ENCODE measurements at regions not wholly inside any gene's neighbourhood (a gene's known extent, or its start where the extent isn't known, plus 50 kb on each side); places are given as distances from the start of the nearest gene placed in this dataset.

DNA sequence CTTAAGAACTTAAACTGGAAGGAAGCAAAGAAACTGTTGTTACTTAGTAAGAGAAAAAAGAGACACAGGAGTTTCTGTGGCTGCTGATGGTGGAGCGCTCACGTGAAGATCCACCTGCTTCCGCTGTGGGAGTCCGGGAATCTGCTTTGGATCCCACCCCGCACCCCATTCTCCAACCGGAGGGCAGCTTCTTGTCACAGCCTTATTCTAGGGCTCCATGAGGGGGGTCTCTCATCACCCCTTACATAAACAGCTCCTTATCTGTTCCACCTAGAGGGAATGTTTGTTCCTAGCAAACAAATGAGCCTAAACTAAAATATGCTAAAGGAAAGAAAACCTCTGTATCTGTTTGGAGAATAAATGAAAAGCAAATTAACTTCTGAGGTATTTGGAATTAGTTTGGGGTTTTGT lies 280.5 kb downstream of the QKI start (continued):
- TF ChIP-seq, protein P1, sequence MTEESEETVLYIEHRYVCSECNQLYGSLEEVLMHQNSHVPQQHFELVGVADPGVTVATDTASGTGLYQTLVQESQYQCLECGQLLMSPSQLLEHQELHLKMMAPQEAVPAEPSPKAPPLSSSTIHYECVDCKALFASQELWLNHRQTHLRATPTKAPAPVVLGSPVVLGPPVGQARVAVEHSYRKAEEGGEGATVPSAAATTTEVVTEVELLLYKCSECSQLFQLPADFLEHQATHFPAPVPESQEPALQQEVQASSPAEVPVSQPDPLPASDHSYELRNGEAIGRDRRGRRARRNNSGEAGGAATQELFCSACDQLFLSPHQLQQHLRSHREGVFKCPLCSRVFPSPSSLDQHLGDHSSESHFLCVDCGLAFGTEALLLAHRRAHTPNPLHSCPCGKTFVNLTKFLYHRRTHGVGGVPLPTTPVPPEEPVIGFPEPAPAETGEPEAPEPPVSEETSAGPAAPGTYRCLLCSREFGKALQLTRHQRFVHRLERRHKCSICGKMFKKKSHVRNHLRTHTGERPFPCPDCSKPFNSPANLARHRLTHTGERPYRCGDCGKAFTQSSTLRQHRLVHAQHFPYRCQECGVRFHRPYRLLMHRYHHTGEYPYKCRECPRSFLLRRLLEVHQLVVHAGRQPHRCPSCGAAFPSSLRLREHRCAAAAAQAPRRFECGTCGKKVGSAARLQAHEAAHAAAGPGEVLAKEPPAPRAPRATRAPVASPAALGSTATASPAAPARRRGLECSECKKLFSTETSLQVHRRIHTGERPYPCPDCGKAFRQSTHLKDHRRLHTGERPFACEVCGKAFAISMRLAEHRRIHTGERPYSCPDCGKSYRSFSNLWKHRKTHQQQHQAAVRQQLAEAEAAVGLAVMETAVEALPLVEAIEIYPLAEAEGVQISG (CRISPR knock-in tag; IDR thresholded peaks at IDR 0.05): no peak
- TF ChIP-seq, protein P2, sequence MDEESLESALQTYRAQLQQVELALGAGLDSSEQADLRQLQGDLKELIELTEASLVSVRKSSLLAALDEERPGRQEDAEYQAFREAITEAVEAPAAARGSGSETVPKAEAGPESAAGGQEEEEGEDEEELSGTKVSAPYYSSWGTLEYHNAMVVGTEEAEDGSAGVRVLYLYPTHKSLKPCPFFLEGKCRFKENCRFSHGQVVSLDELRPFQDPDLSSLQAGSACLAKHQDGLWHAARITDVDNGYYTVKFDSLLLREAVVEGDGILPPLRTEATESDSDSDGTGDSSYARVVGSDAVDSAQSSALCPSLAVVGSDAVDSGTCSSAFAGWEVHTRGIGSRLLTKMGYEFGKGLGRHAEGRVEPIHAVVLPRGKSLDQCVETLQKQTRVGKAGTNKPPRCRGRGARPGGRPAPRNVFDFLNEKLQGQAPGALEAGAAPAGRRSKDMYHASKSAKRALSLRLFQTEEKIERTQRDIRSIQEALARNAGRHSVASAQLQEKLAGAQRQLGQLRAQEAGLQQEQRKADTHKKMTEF (CRISPR knock-in tag; IDR thresholded peaks at IDR 0.05): peak; percentile 15; the same call in 1 of the 2 replicates
- TF ChIP-seq SAFB2 (CRISPR knock-in tag; IDR thresholded peaks at IDR 0.05; ENCODE audit: borderline replicate concordance, low read depth): no peak
- TF ChIP-seq, protein P3, sequence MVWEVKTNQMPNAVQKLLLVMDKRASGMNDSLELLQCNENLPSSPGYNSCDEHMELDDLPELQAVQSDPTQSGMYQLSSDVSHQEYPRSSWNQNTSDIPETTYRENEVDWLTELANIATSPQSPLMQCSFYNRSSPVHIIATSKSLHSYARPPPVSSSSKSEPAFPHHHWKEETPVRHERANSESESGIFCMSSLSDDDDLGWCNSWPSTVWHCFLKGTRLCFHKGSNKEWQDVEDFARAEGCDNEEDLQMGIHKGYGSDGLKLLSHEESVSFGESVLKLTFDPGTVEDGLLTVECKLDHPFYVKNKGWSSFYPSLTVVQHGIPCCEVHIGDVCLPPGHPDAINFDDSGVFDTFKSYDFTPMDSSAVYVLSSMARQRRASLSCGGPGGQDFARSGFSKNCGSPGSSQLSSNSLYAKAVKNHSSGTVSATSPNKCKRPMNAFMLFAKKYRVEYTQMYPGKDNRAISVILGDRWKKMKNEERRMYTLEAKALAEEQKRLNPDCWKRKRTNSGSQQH (CRISPR knock-in tag; IDR thresholded peaks at IDR 0.05; ENCODE audit: low read depth): no peak
- no peak for TF ChIP-seq ZNF337 (CRISPR knock-in tag; IDR thresholded peaks at IDR 0.05; ENCODE audit: borderline replicate concordance, low read depth)
- TF ChIP-seq ZNF816 (CRISPR knock-in tag; IDR thresholded peaks at IDR 0.05; ENCODE audit: borderline replicate concordance): no peak
- TF ChIP-seq, protein P4, sequence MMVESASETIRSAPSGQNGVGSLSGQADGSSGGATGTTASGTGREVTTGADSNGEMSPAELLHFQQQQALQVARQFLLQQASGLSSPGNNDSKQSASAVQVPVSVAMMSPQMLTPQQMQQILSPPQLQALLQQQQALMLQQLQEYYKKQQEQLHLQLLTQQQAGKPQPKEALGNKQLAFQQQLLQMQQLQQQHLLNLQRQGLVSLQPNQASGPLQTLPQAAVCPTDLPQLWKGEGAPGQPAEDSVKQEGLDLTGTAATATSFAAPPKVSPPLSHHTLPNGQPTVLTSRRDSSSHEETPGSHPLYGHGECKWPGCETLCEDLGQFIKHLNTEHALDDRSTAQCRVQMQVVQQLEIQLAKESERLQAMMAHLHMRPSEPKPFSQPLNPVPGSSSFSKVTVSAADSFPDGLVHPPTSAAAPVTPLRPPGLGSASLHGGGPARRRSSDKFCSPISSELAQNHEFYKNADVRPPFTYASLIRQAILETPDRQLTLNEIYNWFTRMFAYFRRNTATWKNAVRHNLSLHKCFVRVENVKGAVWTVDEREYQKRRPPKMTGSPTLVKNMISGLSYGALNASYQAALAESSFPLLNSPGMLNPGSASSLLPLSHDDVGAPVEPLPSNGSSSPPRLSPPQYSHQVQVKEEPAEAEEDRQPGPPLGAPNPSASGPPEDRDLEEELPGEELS (CRISPR knock-in tag; IDR thresholded peaks at IDR 0.05): no peak
- TF ChIP-seq ZNF709 (CRISPR knock-in tag; IDR thresholded peaks at IDR 0.05): no peak
- TF ChIP-seq SMARCC2 (IDR thresholded peaks at IDR 0.05): no peak
- TF ChIP-seq PAWR (CRISPR knock-in tag; IDR thresholded peaks at IDR 0.05; ENCODE audit: borderline replicate concordance): no peak
- TF ChIP-seq, protein P5, sequence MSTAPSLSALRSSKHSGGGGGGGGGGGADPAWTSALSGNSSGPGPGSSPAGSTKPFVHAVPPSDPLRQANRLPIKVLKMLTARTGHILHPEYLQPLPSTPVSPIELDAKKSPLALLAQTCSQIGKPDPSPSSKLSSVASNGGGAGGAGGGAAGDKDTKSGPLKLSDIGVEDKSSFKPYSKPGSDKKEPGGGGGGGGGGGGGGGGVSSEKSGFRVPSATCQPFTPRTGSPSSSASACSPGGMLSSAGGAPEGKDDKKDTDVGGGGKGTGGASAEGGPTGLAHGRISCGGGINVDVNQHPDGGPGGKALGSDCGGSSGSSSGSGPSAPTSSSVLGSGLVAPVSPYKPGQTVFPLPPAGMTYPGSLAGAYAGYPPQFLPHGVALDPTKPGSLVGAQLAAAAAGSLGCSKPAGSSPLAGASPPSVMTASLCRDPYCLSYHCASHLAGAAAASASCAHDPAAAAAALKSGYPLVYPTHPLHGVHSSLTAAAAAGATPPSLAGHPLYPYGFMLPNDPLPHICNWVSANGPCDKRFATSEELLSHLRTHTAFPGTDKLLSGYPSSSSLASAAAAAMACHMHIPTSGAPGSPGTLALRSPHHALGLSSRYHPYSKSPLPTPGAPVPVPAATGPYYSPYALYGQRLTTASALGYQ (CRISPR knock-in tag; IDR thresholded peaks at IDR 0.05): peak; percentile 70
- no peak for TF ChIP-seq SIX4 (CRISPR knock-in tag; IDR thresholded peaks at IDR 0.05)
- peak; percentile 13; the same call in 1 of the 2 replicates for TF ChIP-seq NCOA2 (CRISPR knock-in tag; IDR thresholded peaks at IDR 0.05)
- TF ChIP-seq, protein P6, sequence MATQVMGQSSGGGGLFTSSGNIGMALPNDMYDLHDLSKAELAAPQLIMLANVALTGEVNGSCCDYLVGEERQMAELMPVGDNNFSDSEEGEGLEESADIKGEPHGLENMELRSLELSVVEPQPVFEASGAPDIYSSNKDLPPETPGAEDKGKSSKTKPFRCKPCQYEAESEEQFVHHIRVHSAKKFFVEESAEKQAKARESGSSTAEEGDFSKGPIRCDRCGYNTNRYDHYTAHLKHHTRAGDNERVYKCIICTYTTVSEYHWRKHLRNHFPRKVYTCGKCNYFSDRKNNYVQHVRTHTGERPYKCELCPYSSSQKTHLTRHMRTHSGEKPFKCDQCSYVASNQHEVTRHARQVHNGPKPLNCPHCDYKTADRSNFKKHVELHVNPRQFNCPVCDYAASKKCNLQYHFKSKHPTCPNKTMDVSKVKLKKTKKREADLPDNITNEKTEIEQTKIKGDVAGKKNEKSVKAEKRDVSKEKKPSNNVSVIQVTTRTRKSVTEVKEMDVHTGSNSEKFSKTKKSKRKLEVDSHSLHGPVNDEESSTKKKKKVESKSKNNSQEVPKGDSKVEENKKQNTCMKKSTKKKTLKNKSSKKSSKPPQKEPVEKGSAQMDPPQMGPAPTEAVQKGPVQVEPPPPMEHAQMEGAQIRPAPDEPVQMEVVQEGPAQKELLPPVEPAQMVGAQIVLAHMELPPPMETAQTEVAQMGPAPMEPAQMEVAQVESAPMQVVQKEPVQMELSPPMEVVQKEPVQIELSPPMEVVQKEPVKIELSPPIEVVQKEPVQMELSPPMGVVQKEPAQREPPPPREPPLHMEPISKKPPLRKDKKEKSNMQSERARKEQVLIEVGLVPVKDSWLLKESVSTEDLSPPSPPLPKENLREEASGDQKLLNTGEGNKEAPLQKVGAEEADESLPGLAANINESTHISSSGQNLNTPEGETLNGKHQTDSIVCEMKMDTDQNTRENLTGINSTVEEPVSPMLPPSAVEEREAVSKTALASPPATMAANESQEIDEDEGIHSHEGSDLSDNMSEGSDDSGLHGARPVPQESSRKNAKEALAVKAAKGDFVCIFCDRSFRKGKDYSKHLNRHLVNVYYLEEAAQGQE (IDR thresholded peaks at IDR 0.05; ENCODE audit: borderline replicate concordance in 1 of 2, low read depth in 1 of 2, low read length in 2 of 2): no peak

Measured in HepG2 (cell line).